Choroid plexus epithelial cell (primary cell): ENCODE measurements at regions not wholly inside any gene's neighbourhood (a gene's known extent, or its start where the extent isn't known, plus 50 kb on each side); places are given as distances from the start of the nearest gene placed in this dataset.

Experiments used
- DNase-seq: peaks from one replicate; pipeline ENCODE4 v3.0.0-alpha.2; 2010; ENCODE audit warnings: low read depth
- H3K4me3 ChIP-seq: 2 replicates; pipeline ENCODE4 v1.5.1; 2011; ENCODE audit warnings: low read depth, mild to moderate bottlenecking, control low read depth, low read length, moderate library complexity
- CTCF ChIP-seq: conservative IDR thresholded peaks from 2 replicates; pipeline ENCODE4 v1.5.1; 2011; ENCODE audit warnings: low read depth, mild to moderate bottlenecking, control low read depth, inconsistent platforms, low read length, moderate library complexity

- no peak for TF ChIP-seq CTCF
- H3K4me3 ChIP-seq = no peak overlapping the region
- no peak for DNase-seq
Observed at GRCh38 chr6:88381289-88381642, 215.1 kb upstream of the CNR1 start.

- no peak for TF ChIP-seq CTCF
- no peak overlapping the region for H3K4me3 ChIP-seq
- DNase-seq = peak; percentile 44
Observed at GRCh38 chr6:88380618-88381288, 214.6 kb upstream of the CNR1 start.

GRCh38 chr6:88380083-88380482 lies 213.9 kb upstream of the CNR1 start:
- no peak for TF ChIP-seq CTCF
- H3K4me3 ChIP-seq = no peak overlapping the region
- peak; percentile 89 for DNase-seq

GRCh38 chr6:88378639-88379038 lies 212.5 kb upstream of the CNR1 start:
- TF ChIP-seq CTCF = no peak
- no peak for DNase-seq
- no peak overlapping the region for H3K4me3 ChIP-seq

- no peak for DNase-seq
- H3K4me3 ChIP-seq = no peak overlapping the region
- no peak for TF ChIP-seq CTCF
Observed at GRCh38 chr6:88377976-88378568, 211.9 kb upstream of the CNR1 start.

- H3K4me3 ChIP-seq = no peak overlapping the region
- TF ChIP-seq CTCF = no peak
- peak; percentile 94 for DNase-seq
Observed at GRCh38 chr6:88376768-88377387, 210.7 kb upstream of the CNR1 start.

- DNase-seq = peak; percentile 26
- no peak overlapping the region for H3K4me3 ChIP-seq
- no peak for TF ChIP-seq CTCF
Observed at GRCh38 chr6:88376197-88376596, 210.1 kb upstream of the CNR1 start.
